ENCODE measurements at regions not wholly inside any gene's neighbourhood (a gene's known extent, or its start where the extent isn't known, plus 50 kb on each side); places are given as distances from the start of the nearest gene placed in this dataset.

- no peak for TF ChIP-seq CTCF (IDR thresholded peaks at IDR 0.05 in 8 of 11, conservative IDR thresholded peaks at IDR 0.05 in 3 of 11)
- TF ChIP-seq POLR2AphosphoS5 (IDR thresholded peaks at IDR 0.05), result no peak
Observed at GRCh38 chrX:17993062-17993461, 132.0 kb upstream of the RAI2 start.
